Retinal pigment epithelial cell (primary cell): ENCODE measurements at regions not wholly inside any gene's neighbourhood (a gene's known extent, or its start where the extent isn't known, plus 50 kb on each side); places are given as distances from the start of the nearest gene placed in this dataset.

Experiments used
- DNase-seq: peaks from one replicate; pipeline ENCODE4 v3.0.0-alpha.2; 2010; ENCODE audit warnings: low read depth
- H3K4me3 ChIP-seq: 2 replicates; pipeline ENCODE4 v1.5.1; 2011; ENCODE audit warnings: mild to moderate bottlenecking, low read length, control low read depth, moderate library complexity
- TF ChIP-seq, protein P1 (sequence below): conservative IDR thresholded peaks from 2 replicates; pipeline ENCODE4 v1.5.1; 2011; ENCODE audit warnings: low read depth, low read length, control low read depth, inconsistent platforms

GRCh38 chrX:118219866-118220265, 103.3 kb upstream of the KLHL13 start:
- no peak for DNase-seq
- TF ChIP-seq, protein P1, sequence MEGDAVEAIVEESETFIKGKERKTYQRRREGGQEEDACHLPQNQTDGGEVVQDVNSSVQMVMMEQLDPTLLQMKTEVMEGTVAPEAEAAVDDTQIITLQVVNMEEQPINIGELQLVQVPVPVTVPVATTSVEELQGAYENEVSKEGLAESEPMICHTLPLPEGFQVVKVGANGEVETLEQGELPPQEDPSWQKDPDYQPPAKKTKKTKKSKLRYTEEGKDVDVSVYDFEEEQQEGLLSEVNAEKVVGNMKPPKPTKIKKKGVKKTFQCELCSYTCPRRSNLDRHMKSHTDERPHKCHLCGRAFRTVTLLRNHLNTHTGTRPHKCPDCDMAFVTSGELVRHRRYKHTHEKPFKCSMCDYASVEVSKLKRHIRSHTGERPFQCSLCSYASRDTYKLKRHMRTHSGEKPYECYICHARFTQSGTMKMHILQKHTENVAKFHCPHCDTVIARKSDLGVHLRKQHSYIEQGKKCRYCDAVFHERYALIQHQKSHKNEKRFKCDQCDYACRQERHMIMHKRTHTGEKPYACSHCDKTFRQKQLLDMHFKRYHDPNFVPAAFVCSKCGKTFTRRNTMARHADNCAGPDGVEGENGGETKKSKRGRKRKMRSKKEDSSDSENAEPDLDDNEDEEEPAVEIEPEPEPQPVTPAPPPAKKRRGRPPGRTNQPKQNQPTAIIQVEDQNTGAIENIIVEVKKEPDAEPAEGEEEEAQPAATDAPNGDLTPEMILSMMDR = no peak
- no peak overlapping the region for H3K4me3 ChIP-seq

GRCh38 chrX:118220509-118220908, 103.9 kb upstream of the KLHL13 start:
- no peak overlapping the region for H3K4me3 ChIP-seq
- DNase-seq = no peak
- TF ChIP-seq, protein P1 = no peak

DNA sequence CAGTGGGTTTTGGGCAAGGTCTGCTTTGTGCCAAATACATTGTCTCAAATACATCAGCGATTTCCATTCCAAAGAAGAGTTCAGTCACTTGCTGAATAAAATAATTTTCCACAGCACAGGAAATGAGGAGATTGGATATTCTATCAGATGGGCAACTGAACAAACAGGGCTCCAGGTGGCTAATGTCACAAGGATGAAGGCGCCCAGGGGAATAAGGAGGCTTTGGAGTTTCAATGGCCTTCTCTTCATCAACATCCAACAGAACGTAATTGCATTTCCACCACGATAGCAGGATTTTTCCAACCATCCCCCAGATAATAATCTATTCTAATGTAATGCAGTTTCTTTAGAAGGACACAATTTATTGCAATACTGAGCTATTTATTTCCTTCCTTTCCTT, 104.7 kb upstream of the KLHL13 start:
- no peak overlapping the region for H3K4me3 ChIP-seq
- no peak for DNase-seq
- TF ChIP-seq, protein P1 = no peak

GRCh38 chrX:118221733-118222132, 105.1 kb upstream of the KLHL13 start:
- DNase-seq = no peak
- TF ChIP-seq, protein P1 = no peak
- H3K4me3 ChIP-seq = no peak overlapping the region

DNA sequence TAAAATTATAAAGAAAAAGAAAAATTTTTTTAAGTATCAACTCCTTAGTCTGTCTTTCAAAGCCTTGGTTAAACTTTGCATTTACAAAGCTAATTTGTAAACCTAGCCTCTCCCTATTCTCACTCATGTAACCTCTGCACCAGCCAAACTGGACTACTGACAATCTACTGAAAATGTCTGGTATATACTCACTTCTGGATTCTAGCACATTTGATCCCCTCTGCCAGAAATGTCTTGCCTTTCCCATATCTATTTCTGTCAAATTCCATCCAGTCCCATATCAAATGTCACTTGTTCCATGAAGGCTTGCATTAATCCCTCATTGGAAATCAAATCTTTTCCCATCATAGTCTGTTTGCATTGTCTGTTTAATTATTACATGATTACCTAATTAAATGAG, 105.8 kb upstream of the KLHL13 start:
- H3K4me3 ChIP-seq = no peak overlapping the region
- DNase-seq = no peak
- TF ChIP-seq, protein P1 = no peak

- no peak for DNase-seq
- H3K4me3 ChIP-seq = no peak overlapping the region
- TF ChIP-seq, protein P1 = peak; percentile 47
These were observed 109.3 kb upstream of the KLHL13 start for GRCh38 chrX:118225711-118226428.

DNA sequence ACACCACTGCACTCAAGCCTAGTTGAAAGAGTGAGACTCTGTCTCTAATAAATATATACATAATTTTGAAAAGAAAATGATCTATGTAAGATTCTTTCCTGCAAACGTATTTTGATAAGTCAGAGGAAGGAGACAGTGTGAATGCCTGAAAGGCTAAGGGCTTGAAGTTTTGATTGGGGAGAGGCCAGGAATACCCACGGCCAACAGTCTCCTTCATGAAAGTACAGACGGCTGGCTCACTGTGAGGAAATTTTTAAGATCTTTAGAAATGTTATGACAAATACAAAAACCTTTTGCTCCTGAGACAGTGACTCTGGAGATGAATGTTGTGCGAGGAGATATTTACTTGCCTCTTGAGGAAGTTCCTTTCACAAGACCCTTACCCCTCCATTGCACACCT, 111.4 kb upstream of the KLHL13 start:
- no peak for DNase-seq
- H3K4me3 ChIP-seq = no peak overlapping the region
- TF ChIP-seq, protein P1 = no peak
